Tibial artery (tissue), 4 donors: ENCODE measurements at regions not wholly inside any gene's neighbourhood (a gene's known extent, or its start where the extent isn't known, plus 50 kb on each side); places are given as distances from the start of the nearest gene placed in this dataset.

Source experiments
- DNase-seq, 2 donors: peaks; one replicate each; pipeline ENCODE4 v3.0.0-alpha.2; 2019
- H3K27ac ChIP-seq, 2 donors: fragments of 200-600 bp; sonication (generic) in 1 of 2; 1 replicate in 1 of 2; 2 replicates in 1 of 2; pipeline ENCODE4 v1.5.1; 2018 to 2019; ENCODE audit warnings: mild to moderate bottlenecking in 1 of 2
- H3K27me3 ChIP-seq, 2 donors: fragments of 200-600 bp; sonication (generic) in 1 of 2; one replicate each; pipeline versions ENCODE4 v1.5.1 to v1.6.0; 2016 to 2019
- H3K36me3 ChIP-seq, 3 donors: fragments of 200-600 bp; sonication (generic) in 2 of 3; one replicate each; pipeline ENCODE4 v1.5.1; 2016 to 2019; ENCODE audit warnings: mild to moderate bottlenecking in 2 of 3
- H3K4me1 ChIP-seq, 4 donors: fragments of 200-600 bp; sonication (generic) in 2 of 4; 1 replicate in 3 of 4; 2 replicates in 1 of 4; pipeline ENCODE4 v1.5.1; 2016 to 2019
- H3K4me3 ChIP-seq, 2 donors: fragments of 200-600 bp; sonication (generic) in 1 of 2; 1 replicate in 1 of 2; 2 replicates in 1 of 2; pipeline ENCODE4 v1.5.1; 2018 to 2019; ENCODE audit warnings: mild to moderate bottlenecking in 2 of 2
- H3K9me3 ChIP-seq, 3 donors: fragments of 200-600 bp; sonication (generic) in 1 of 3; one replicate each; pipeline ENCODE4 v1.5.1; 2016 to 2019
- CTCF ChIP-seq, 2 experiments: fragments of 200-600 bp in 1 of 2; fragments of 450-650 bp in 1 of 2; IDR thresholded peaks; one replicate each; pipeline ENCODE4 v1.5.1; 2017 to 2019; ENCODE audit warnings: antibody characterized with exemption in 2 of 2, mild to moderate bottlenecking in 1 of 2, moderate library complexity in 1 of 2
- intact Hi-C: fragments of 100-400 bp; cut with DNase I; formaldehyde crosslinking; loops from one replicate; pipeline ENCODE4 v1.15.0; 2023; ENCODE audit warnings: low total_unique reads

DNA sequence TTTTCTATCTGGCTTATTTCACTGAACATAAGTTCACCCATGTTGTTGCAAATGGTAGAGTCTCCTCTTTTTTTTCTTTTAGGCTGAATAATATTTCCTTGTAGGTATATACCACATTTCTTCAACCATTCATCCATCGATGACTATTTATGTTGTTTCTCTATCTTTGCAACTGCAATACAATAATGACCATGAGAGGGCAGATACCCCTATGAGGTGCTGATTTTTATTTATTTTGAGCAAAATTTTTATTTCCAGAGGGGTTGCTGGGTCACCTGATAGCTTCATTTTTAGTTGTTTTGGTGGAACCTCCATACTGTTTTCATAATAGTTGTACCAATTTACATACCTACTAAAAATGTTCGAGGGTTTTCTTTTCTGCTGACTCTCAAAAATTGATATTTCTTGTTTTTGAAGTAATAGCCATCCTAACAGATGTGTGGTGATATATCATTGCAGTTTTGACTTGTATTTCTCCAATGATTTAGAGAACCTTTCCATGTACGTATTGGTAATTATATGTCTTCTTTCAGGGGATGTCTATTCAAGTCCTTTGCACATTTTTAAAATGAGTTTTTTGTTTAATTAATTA is 1697.0 kb downstream of the PCDH7 start:
- intact Hi-C loops: no loop called here

GRCh38 chr4:32423267-32423666 is 1703.1 kb downstream of the PCDH7 start:
- Histone ChIP-seq H3K27me3 (no peaks in the 10 kb centered on the region), H3K27ac (no peak overlapping the region), H3K9me3 (peaks cover 0 to 4% (median 0%) of the 10 kb centered on the region in 3 donors), H3K4me1 (no peaks in the 10 kb centered on the region), H3K36me3 (no peaks in the 10 kb centered on the region), H3K4me3 (no peak overlapping the region)
- intact Hi-C loops: no loop called here
- DNase-seq: no peak
- no peak for TF ChIP-seq CTCF (IDR thresholded peaks at IDR 0.05)

More for the DNA sequence above, 1697.0 kb downstream of the PCDH7 start:
- DNase-seq: no peak
- TF ChIP-seq CTCF (IDR thresholded peaks at IDR 0.05): no peak
- no peak overlapping the region for H3K27ac ChIP-seq
- no peaks in the 10 kb centered on the region for H3K27me3 ChIP-seq
- H3K36me3 ChIP-seq: no peaks in the 10 kb centered on the region
- no peaks in the 10 kb centered on the region for H3K4me1 ChIP-seq
- H3K9me3 ChIP-seq: no peaks in the 10 kb centered on the region
- H3K4me3 ChIP-seq: no peak overlapping the region

DNA sequence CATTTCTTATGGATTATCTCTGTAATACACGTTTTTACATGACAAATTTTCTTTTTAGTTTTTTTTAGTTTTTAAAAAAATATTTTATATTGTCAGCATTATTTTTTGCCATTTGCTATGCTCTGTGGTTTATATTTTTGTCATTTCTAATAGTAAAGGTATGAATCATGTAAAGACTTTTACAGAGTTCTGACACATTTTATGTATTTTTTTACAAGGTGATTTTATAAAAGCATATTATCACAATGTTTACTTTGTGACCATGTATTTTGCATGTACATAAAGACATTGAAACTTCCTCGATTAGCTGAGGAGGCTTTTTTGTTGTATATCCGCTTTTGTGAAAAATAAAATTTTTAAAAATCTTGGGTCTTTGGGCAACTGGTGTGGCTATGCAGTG is 1705.1 kb downstream of the PCDH7 start:
- Histone ChIP-seq H3K36me3 (no peaks in the 10 kb centered on the region), H3K4me1 (no peaks in the 10 kb centered on the region), H3K27me3 (no peaks in the 10 kb centered on the region), H3K9me3 (peaks cover 0 to 4% (median 0%) of the 10 kb centered on the region in 3 donors), H3K27ac (no peak overlapping the region), H3K4me3 (no peak overlapping the region)
- no peak for TF ChIP-seq CTCF (IDR thresholded peaks at IDR 0.05)
- no peak for DNase-seq
- intact Hi-C loops: no loop called here

DNA sequence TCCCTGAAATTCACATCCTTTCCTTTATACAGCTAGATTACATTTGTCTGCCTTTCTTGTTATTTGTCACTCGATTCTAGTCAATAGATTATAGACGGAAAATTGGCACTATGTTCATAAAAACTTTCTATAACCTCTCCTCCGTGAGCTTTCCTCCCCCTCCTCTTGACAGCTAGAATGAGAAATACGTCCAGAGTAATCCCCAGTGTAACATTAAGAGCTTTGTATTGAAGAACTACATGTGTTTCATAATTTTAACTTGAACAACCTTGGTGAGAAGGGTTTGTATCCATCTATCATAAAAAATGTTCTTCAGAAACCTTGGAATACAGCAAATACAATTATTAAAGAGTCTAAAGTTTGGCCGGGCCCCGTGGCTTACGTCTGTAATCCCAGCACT is 1707.4 kb downstream of the PCDH7 start:
- Histone ChIP-seq H3K36me3 (no peaks in the 10 kb centered on the region), H3K9me3 (peaks cover 0 to 4% (median 0%) of the 10 kb centered on the region in 3 donors), H3K4me3 (no peak overlapping the region), H3K4me1 (no peaks in the 10 kb centered on the region), H3K27ac (no peak overlapping the region), H3K27me3 (no peaks in the 10 kb centered on the region)
- no peak for DNase-seq
- intact Hi-C loops: no loop called here
- TF ChIP-seq CTCF (IDR thresholded peaks at IDR 0.05): no peak

DNA sequence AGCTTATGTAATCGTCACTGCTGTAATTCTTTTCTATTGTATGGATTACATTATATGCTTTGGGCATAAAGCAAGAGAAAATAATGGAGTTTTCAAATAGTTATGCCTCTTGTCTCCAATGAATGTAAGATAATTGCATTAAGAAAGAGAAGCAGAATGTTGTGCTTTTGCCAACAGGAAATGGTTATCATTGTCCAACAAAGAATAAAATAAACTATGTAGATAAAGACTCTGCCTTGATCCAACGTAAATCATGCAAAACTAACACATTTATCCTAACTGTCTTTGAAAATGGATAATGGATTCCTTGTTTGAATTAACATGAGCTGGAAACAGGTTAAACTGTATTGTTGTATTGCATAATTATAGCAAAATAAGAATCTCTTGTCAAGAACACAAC is 1709.0 kb downstream of the PCDH7 start:
- Histone ChIP-seq H3K4me3 (no peak overlapping the region), H3K36me3 (no peaks in the 10 kb centered on the region), H3K9me3 (no peaks in the 10 kb centered on the region), H3K27me3 (no peaks in the 10 kb centered on the region), H3K27ac (no peak overlapping the region), H3K4me1 (no peaks in the 10 kb centered on the region)
- intact Hi-C loops: no loop called here
- DNase-seq: no peak
- TF ChIP-seq CTCF (IDR thresholded peaks at IDR 0.05): no peak

GRCh38 chr4:32435308-32435707 is 1715.1 kb downstream of the PCDH7 start:
- H3K27ac ChIP-seq: no peak overlapping the region
- intact Hi-C loops: no loop called here
- no peak for TF ChIP-seq CTCF (IDR thresholded peaks at IDR 0.05)
- H3K4me3 ChIP-seq: no peak overlapping the region
- H3K27me3 ChIP-seq: no peaks in the 10 kb centered on the region
- no peak for DNase-seq
- H3K4me1 ChIP-seq: no peaks in the 10 kb centered on the region
- no peaks in the 10 kb centered on the region for H3K36me3 ChIP-seq
- H3K9me3 ChIP-seq: no peaks in the 10 kb centered on the region
